GM19324 (cell line): ENCODE measurements at regions not wholly inside any gene's neighbourhood (a gene's known extent, or its start where the extent isn't known, plus 50 kb on each side); places are given as distances from the start of the nearest gene placed in this dataset.

ENCODE experiments used
- ATAC-seq: cut with Tn5 transposase; IDR thresholded peaks from one replicate; pipeline ENCODE4 v1.9.1; 2021; ENCODE audit warnings: mild to moderate bottlenecking, moderate library complexity; ENCODE audit not compliant: unreplicated experiment, low FRiP score

DNA sequence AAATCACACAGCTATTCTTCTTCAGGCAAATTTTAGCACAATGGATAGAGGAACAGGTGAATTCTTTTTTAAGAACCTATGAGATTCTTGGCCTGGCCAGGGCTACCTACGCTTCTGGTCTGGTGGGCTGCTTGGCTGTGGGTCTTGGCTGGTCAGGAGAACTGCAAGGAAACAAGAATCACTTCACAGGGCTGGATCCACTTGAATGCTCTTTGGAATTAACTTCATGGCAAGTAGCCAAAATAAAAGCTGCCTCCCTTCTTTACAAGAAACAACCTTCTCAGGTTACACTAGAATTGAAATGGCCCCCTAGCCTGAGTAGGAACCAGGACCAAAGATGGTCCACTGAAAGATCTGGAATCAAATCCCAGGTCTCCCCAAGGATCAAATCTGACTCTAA, 519.1 kb downstream of the IQCM start:
- no peak for ATAC-seq

DNA sequence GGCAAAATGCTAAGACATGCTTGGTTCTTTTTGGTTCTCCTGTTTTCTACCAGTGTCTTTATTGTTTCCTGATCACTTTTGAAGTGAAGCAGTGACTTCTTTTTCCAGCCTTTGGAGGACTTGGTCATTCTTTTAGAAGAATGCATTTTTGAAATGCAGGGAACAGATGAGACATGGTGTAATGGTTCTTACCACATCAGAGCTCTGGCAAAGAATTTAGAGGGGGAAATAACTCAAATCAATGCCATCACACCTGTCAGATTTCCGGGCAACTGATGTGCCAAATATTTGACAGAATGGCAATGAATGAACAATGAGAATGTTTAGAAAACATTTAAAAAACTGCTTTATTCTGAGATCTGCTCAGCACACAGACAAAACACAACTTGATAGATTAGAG, 519.6 kb downstream of the IQCM start:
- ATAC-seq = no peak

GRCh38 chr4:149294601-149295000, 521.0 kb downstream of the IQCM start:
- no peak for ATAC-seq

- no peak for ATAC-seq
Measured at GRCh38 chr4:149293046-149293649, 522.5 kb downstream of the IQCM start.

DNA sequence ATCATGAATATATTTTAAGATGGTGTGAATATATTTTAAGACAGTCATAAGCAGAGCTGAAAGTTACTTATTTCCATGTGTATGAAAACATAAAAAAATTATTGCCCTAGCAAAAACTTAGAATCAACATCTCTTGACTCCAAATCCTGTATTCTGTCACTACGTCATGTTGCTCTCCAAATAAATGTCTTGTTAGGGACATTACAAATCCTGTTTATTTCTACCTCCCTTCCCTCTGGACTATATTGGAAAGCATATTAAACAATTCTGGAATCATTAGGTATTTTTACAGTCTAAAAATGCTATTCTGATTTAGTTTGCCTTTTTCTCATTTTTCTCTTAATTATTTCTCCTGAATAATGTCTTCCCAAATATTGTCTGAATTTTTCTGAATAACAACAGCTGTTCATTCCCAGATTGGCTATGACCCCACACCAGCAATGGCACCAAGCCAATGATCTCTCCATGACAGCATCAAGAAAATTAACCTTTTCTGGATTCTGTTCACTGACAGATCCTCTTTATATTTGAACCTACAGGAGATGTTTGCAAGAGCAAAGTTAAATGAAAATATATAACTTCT, 523.1 kb downstream of the IQCM start:
- ATAC-seq = no peak

DNA sequence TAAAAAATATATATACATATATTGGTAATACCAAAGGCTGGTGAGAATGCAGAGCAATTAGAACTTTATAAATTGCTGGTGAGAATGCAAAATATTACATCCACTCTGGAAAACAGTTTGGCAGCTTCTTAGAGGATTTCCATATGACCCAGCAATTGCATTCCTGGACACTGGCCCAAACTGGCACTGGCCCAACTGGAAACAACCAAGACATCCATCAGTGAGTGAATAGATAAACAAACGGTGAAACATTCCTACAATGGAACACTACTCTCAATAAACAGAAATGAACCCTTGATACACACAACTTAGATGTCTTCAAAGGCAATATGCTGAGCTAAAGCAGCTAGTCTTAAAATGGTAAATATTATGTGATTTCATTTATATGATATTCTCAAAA, 524.2 kb downstream of the IQCM start:
- ATAC-seq = no peak

DNA sequence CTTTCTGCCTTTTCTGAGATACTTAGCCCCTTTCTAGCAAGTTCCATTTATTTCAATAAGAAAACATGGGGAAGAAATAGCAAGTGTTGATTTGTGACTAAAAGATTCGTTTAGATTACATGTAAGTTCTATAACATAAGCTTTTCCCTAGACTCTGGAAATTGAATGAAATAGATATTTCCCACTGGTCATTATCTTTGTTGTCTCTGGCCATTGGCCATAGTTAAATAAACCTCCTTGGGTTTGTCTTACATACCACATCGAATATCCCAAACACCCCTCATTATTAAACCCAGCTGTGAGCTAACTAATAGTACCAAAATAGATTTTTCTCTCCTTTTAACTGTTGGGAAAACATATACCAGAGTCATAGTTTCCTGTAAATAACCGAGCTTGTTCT, 534.8 kb downstream of the IQCM start:
- no peak for ATAC-seq

DNA sequence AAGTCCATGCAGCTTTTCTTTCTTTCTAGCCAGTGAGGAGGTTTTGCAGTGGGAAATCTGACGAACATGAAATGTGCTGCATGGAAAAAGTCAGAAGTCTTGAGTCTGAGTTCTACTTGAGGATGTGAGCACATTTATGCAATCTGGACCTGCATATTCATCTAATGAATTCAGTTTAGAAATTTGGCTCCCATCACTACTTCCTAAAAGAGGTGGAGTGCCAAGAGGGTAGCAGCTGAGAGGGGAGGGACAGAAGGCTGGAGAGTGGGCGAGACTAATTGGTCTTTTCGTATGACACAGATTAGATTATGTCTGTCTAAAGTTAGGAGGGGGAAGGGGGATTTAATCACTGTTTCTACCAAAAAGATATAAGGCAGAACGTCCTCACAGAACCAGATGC, 535.9 kb downstream of the IQCM start:
- no peak for ATAC-seq

GRCh38 chr4:149279331-149279730, 536.3 kb downstream of the IQCM start:
- no peak for ATAC-seq

- ATAC-seq = no peak
Measured at GRCh38 chr4:149277705-149278104, 537.9 kb downstream of the IQCM start.

DNA sequence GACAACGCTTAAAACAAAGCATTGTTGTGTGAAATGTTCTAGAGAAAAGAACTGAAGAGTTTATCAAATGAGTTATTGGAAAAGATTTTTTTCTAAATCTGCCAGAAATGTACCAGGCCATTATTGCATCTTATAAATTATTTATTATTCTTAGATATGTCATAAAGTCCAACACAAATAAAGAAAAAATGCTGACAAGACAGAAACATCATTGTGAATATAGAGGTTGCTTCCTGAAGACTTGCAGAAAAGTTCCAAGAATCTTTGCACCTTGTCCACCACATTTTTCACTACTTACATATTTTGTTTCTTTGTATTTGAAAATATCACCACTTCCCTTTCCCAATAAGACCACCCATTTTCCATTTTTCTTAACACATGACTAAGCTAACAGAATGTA, 545.8 kb downstream of the IQCM start:
- ATAC-seq = no peak

- no peak for ATAC-seq
Measured at GRCh38 chr4:149266301-149266700, 549.3 kb downstream of the IQCM start.

GRCh38 chr4:149265645-149266044, 550.0 kb downstream of the IQCM start:
- ATAC-seq = no peak

GRCh38 chr4:149264093-149264733, 551.4 kb downstream of the IQCM start:
- ATAC-seq = peak; percentile 78

GRCh38 chr4:149248191-149248764, 567.4 kb downstream of the IQCM start:
- ATAC-seq = no peak

- no peak for ATAC-seq
Measured at GRCh38 chr4:149247164-149247563, 568.5 kb downstream of the IQCM start.

- no peak for ATAC-seq
Measured at GRCh38 chr4:149245333-149245732, 570.3 kb downstream of the IQCM start.

DNA sequence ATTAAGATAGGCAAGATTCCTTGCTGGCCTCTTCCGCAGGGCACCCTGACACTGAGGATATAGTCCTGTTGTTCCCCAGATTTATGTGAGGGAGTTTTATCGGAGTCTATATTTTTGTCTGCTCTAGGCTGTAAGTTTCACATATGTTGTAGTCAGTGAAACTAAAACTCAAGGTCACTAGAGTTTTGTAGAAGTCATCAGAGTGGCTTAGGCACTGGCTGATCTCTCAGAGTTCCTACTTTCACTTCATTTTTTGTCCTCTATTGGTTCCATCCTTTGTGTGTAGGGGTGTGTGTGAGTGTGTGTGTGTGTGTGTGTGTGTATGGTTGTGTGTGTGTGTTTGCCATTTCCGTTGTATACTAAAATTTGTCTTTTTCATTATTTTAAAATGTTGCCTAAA, 577.5 kb downstream of the IQCM start:
- ATAC-seq = no peak

DNA sequence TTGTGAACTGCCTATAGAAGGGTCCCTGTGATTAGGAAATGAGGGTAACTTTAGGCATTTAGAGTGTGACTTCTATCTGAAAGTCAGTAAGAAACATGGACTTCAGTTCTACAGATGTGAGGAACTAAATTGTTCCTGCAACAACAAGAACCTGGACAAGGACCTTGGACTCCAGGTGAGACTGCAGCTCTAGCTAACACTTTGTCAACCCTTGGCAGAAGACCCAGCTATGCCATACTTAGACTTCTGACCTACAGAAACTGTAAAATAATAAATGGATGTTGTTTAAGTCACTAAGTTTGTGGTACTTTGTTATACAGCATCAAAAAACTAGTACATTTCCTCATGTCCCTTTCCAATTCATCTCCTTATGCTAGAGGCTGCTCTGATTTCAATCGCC, 580.8 kb downstream of the IQCM start:
- ATAC-seq = no peak

GRCh38 chr4:149223659-149224058, 592.0 kb downstream of the IQCM start:
- no peak for ATAC-seq

DNA sequence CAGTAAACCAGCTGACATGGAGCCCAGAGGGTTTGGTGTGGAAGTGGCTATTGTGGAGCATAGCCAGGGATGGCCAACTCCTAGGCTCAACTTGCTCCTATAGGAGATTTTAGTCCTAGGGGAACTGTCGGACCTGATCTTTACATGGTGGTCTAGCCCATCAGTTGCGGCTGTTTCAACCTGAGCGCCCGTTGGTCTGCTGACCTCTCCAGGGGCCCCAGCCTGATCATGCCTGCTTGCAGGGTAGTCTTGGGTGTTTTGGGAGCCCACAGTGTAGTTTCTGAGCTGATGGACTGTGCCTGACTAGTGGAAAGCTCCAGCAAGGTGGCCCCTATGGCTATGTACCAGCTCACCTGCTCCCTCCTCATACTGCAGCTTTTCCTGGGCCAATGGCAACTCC, 597.0 kb downstream of the IQCM start:
- ATAC-seq = no peak

DNA sequence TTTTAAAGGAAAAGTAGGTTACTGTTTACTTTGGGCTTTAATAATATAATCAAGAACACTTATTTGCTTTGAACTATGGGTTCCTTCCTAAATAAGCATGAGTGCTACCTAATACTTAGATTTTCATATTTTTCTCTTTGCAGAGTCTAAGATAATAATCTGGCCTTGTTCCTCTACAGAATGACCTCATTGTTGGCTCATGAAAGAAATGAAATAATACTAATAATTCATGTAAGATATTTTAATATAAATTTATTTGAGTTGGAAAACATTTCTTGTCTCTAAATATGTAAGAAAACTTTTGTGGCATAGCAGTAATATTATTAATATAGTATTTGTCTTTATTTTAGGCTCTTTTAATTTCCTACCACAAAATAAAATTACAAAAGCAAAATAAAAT, 601.3 kb downstream of the IQCM start:
- ATAC-seq = no peak
